Ammon's horn (tissue), 1 donor: ENCODE measurements at regions not wholly inside any gene's neighbourhood (a gene's known extent, or its start where the extent isn't known, plus 50 kb on each side); places are given as distances from the start of the nearest gene placed in this dataset.
A peak's percentile ranks its signal among the peaks of the same experiment; 100 is the strongest.

Experiments
- DNase-seq: peaks from one replicate; pipeline ENCODE4 v3.0.0-alpha.2; 2016; ENCODE audit warnings: low spot score

GRCh38 chr4:24476282-24476681 lies 108.1 kb downstream of the DHX15 start:
- peak; percentile 11 for DNase-seq

- DNase-seq, result no peak
Observed at GRCh38 chr4:24475756-24476155, 108.6 kb downstream of the DHX15 start.

GRCh38 chr4:24473309-24473721 lies 111.0 kb downstream of the DHX15 start:
- DNase-seq, result peak; percentile 67

- peak; percentile 83 for DNase-seq
Observed at GRCh38 chr4:24472514-24473308, 111.6 kb downstream of the DHX15 start.

- no peak for DNase-seq
Observed at GRCh38 chr4:24472161-24472510, 112.2 kb downstream of the DHX15 start.

GRCh38 chr4:24471486-24472160 lies 112.7 kb downstream of the DHX15 start:
- peak; percentile 5 for DNase-seq

- DNase-seq, result peak; percentile 39
Observed at GRCh38 chr4:24470666-24471485, 113.5 kb downstream of the DHX15 start.

- peak; percentile 28 for DNase-seq
Observed at GRCh38 chr4:24468071-24468470, 116.3 kb downstream of the DHX15 start.

GRCh38 chr4:24464566-24464965 lies 119.8 kb downstream of the DHX15 start:
- DNase-seq, result no peak

GRCh38 chr4:24456431-24456830 lies 127.9 kb downstream of the DHX15 start:
- no peak for DNase-seq

- DNase-seq, result no peak
Observed at GRCh38 chr4:24453951-24454350, 130.4 kb downstream of the DHX15 start.

- no peak for DNase-seq
Observed at GRCh38 chr4:24451870-24452269, 132.5 kb downstream of the DHX15 start.

- DNase-seq, result no peak
Observed at GRCh38 chr4:24443200-24443599, 141.2 kb downstream of the DHX15 start.

GRCh38 chr4:24440765-24441164 lies 143.6 kb downstream of the DHX15 start:
- DNase-seq, result no peak

GRCh38 chr4:24434241-24434640 lies 150.1 kb downstream of the DHX15 start:
- no peak for DNase-seq

- no peak for DNase-seq
Observed at GRCh38 chr4:24433515-24434214, 150.7 kb downstream of the DHX15 start.

- no peak for DNase-seq
Observed at GRCh38 chr4:24428850-24429249, 155.5 kb downstream of the DHX15 start.

GRCh38 chr4:24426557-24426956 lies 157.8 kb downstream of the DHX15 start:
- DNase-seq, result no peak

- DNase-seq, result no peak
Observed at GRCh38 chr4:24425863-24426262, 158.5 kb downstream of the DHX15 start.

- no peak for DNase-seq
Observed at GRCh38 chr4:24423670-24424069, 160.7 kb downstream of the DHX15 start.

GRCh38 chr4:24422644-24423043 lies 161.7 kb downstream of the DHX15 start:
- no peak for DNase-seq
